C4-2B (cell line): ENCODE measurements at regions not wholly inside any gene's neighbourhood (a gene's known extent, or its start where the extent isn't known, plus 50 kb on each side); places are given as distances from the start of the nearest gene placed in this dataset.

ENCODE experiments used
- CTCF ChIP-seq: fragments of 450-650 bp; conservative IDR thresholded peaks from 2 replicates; pipeline ENCODE4 v1.5.1; 2017; ENCODE audit warnings: mild to moderate bottlenecking
- ZFX ChIP-seq: fragments of 450-650 bp; IDR thresholded peaks from 2 replicates; pipeline ENCODE4 v1.6.1; 2017

GRCh38 chr1:30537279-30537678, 186.1 kb downstream of the MATN1 start:
- TF ChIP-seq CTCF = no peak
- TF ChIP-seq ZFX = no peak
